ENCODE measurements at regions not wholly inside any gene's neighbourhood (a gene's known extent, or its start where the extent isn't known, plus 50 kb on each side); places are given as distances from the start of the nearest gene placed in this dataset.

DNA sequence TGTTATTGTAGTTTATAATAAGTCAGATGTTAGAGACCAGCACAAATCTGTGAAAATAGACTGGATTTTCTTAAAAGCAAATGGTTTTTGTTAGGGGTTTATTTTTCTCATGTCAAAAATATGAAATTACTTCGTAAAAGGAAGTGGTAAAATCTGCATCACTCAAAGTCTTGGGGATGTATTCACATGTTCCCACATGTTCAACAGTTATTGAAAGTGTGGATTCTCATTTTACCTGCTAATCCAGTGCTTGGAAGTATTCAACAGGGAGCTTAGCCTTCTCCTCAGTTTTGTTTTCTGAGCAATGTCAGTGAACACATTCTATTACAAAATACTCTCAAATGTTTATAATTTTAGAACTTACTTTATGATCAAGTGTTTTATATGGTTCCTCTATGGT is 352.0 kb downstream of the SOX2 start:
- no peak for TF ChIP-seq EZH2phosphoT487 (IDR thresholded peaks at IDR 0.05; ENCODE audit: insufficient read depth, low read depth)
- no peak for TF ChIP-seq EZH2 (IDR thresholded peaks at IDR 0.05; ENCODE audit: insufficient read depth, poor library complexity, severe bottlenecking)

Data from GM23248 (cell line).